GM12878 (cell line): ENCODE measurements at regions not wholly inside any gene's neighbourhood (a gene's known extent, or its start where the extent isn't known, plus 50 kb on each side); places are given as distances from the start of the nearest gene placed in this dataset.

Experiments used
- BMI1 ChIP-seq: fragments of 450-650 bp; IDR thresholded peaks from 2 replicates; pipeline ENCODE4 v1.6.1; 2016; ENCODE audit warnings: mild to moderate bottlenecking, moderate library complexity, borderline replicate concordance
- KDM1A ChIP-seq: fragments of 200-600 bp; sonication (generic); IDR thresholded peaks from 2 replicates; pipeline ENCODE4 v1.6.1; 2016; ENCODE audit warnings: borderline replicate concordance
- MTA2 ChIP-seq: fragments of 450-650 bp; IDR thresholded peaks from 2 replicates; pipeline ENCODE4 v1.6.1; 2016; ENCODE audit warnings: low read depth, mild to moderate bottlenecking, moderate library complexity
- NBN ChIP-seq: fragments of 450-650 bp; IDR thresholded peaks from 2 replicates; pipeline ENCODE4 v1.6.1; 2016
- POLR2AphosphoS5 ChIP-seq: IDR thresholded peaks from 2 replicates; pipeline ENCODE4 v1.6.1; 2011; ENCODE audit warnings: mild to moderate bottlenecking, low read length, inconsistent platforms
- RAD21 ChIP-seq: IDR thresholded peaks from 2 replicates; pipeline ENCODE4 v1.6.1; 2011; ENCODE audit warnings: mild to moderate bottlenecking, low read depth, low read length, moderate library complexity; ENCODE audit not compliant: insufficient read depth
- TCF3 ChIP-seq: IDR thresholded peaks from 2 replicates; pipeline ENCODE4 v1.6.1; 2012; ENCODE audit warnings: low read depth, mild to moderate bottlenecking, low read length, borderline replicate concordance; ENCODE audit not compliant: insufficient read depth
- YBX1 ChIP-seq: fragments of 450-650 bp; IDR thresholded peaks from 2 replicates; pipeline ENCODE4 v1.6.1; 2016; ENCODE audit warnings: antibody characterized with exemption
- TF ChIP-seq, protein P1 (sequence below), 3 experiments: IDR thresholded peaks in 2 of 3; conservative IDR thresholded peaks in 1 of 3; 2 replicates each; pipeline ENCODE4 v1.5.1; 2011; ENCODE audit warnings: low read depth in 3 of 3, low read length in 3 of 3, mild to moderate bottlenecking in 3 of 3, control low read depth in 2 of 3, moderate library complexity in 2 of 3, inconsistent platforms in 1 of 3, mixed read lengths in 1 of 3; ENCODE audit not compliant: control insufficient read depth in 2 of 3, insufficient read depth in 1 of 3; ENCODE audit errors: extremely low read depth in 1 of 3
- TF ChIP-seq, protein P2 (sequence below): IDR thresholded peaks from 2 replicates; pipeline ENCODE4 v1.6.1; 2011; ENCODE audit warnings: low read depth, low read length, improper control_type of control experiment, borderline replicate concordance
- TF ChIP-seq, protein P3 (sequence below): IDR thresholded peaks from 2 replicates; pipeline ENCODE4 v1.6.1; 2012; ENCODE audit warnings: low read length, inconsistent platforms

DNA sequence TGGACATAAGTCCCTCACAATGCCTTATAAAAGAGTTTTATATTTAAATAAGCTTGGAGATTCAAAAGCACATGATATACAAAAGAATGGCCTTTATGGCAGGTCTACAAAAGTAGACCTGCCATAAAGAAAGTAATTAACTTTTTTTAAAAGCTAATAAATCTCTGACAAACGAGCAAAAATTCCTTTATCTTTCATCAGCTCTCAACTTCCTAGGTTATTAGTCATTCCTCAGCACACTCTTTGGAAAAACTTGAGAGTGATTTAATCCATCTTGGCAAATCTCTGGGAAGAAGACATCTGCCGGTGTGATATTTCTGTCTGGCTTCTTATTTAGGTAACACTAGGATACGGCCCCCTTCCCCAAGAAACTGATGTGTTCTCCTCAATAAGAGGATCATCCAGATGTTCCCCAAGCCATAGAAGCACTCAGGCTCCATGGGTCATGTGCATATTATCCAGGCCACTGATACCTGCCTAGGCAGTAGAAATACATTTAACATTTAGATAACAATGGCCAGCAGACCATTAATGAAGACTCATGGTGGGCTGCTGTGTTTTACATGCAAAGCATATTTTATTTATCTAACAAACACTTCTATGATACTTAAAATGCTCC lies 372.7 kb downstream of the LIG4 start:
- TF ChIP-seq, protein P1, sequence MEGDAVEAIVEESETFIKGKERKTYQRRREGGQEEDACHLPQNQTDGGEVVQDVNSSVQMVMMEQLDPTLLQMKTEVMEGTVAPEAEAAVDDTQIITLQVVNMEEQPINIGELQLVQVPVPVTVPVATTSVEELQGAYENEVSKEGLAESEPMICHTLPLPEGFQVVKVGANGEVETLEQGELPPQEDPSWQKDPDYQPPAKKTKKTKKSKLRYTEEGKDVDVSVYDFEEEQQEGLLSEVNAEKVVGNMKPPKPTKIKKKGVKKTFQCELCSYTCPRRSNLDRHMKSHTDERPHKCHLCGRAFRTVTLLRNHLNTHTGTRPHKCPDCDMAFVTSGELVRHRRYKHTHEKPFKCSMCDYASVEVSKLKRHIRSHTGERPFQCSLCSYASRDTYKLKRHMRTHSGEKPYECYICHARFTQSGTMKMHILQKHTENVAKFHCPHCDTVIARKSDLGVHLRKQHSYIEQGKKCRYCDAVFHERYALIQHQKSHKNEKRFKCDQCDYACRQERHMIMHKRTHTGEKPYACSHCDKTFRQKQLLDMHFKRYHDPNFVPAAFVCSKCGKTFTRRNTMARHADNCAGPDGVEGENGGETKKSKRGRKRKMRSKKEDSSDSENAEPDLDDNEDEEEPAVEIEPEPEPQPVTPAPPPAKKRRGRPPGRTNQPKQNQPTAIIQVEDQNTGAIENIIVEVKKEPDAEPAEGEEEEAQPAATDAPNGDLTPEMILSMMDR (IDR thresholded peaks at IDR 0.05 in 2 of 3, conservative IDR thresholded peaks at IDR 0.05 in 1 of 3; ENCODE audit: control insufficient read depth in 2 of 3, extremely low read depth in 1 of 3, insufficient read depth in 1 of 3, low read depth in 3 of 3, low read length in 3 of 3): no peak
- TF ChIP-seq POLR2AphosphoS5: no peak
- TF ChIP-seq, protein P2, sequence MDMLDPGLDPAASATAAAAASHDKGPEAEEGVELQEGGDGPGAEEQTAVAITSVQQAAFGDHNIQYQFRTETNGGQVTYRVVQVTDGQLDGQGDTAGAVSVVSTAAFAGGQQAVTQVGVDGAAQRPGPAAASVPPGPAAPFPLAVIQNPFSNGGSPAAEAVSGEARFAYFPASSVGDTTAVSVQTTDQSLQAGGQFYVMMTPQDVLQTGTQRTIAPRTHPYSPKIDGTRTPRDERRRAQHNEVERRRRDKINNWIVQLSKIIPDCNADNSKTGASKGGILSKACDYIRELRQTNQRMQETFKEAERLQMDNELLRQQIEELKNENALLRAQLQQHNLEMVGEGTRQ: no peak
- TF ChIP-seq BMI1: no peak
- no peak for TF ChIP-seq TCF3
- TF ChIP-seq KDM1A: no peak
- TF ChIP-seq MTA2: no peak
- no peak for TF ChIP-seq NBN
- TF ChIP-seq YBX1: no peak
- TF ChIP-seq RAD21: no peak
- TF ChIP-seq, protein P3, sequence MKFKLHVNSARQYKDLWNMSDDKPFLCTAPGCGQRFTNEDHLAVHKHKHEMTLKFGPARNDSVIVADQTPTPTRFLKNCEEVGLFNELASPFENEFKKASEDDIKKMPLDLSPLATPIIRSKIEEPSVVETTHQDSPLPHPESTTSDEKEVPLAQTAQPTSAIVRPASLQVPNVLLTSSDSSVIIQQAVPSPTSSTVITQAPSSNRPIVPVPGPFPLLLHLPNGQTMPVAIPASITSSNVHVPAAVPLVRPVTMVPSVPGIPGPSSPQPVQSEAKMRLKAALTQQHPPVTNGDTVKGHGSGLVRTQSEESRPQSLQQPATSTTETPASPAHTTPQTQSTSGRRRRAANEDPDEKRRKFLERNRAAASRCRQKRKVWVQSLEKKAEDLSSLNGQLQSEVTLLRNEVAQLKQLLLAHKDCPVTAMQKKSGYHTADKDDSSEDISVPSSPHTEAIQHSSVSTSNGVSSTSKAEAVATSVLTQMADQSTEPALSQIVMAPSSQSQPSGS: no peak
